ENCODE measurements at regions not wholly inside any gene's neighbourhood (a gene's known extent, or its start where the extent isn't known, plus 50 kb on each side); places are given as distances from the start of the nearest gene placed in this dataset.

DNA sequence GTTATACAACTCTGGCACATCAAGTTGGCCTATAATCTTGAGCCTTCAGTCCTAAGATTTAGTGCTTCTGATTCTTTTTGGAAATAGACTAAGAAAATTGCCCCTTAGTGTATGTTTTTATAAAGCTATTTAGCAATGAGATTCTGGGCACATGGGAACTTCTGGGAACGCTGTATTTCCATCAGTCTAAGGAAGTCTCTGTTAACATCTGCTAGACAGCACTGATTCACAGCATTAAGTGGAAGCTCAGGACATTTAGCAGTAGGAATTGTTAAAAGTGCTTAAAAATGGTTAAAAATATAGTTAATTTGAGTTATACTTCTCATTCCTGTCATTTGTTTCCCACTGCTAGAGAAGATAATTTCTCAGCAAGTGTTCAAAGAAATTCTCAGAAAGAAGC is 579.1 kb downstream of the SLC16A7 start:
- Histone ChIP-seq H3K27me3 (ENCODE audit: control insufficient read depth, insufficient read depth, low read length, poor library complexity, severe bottlenecking) (no peaks in the 10 kb centered on the region), H3K36me3 (ENCODE audit: control insufficient read depth, insufficient read depth, low read length) (no peaks in the 10 kb centered on the region), H3K4me1 (ENCODE audit: control insufficient read depth, insufficient read depth, low read length) (no peaks in the 10 kb centered on the region), H3K27ac (ENCODE audit: insufficient read depth, low read depth, low read length, poor library complexity, severe bottlenecking) (no peak overlapping the region), H3K4me3 (ENCODE audit: insufficient read depth, low read depth, low read length) (no peak overlapping the region), H3K9me3 (ENCODE audit: control insufficient read depth, low read length) (no peaks in the 10 kb centered on the region)
- 0% methylated on average over 1 of the region's 1 CpG for WGBS, 2 experiments

DNA sequence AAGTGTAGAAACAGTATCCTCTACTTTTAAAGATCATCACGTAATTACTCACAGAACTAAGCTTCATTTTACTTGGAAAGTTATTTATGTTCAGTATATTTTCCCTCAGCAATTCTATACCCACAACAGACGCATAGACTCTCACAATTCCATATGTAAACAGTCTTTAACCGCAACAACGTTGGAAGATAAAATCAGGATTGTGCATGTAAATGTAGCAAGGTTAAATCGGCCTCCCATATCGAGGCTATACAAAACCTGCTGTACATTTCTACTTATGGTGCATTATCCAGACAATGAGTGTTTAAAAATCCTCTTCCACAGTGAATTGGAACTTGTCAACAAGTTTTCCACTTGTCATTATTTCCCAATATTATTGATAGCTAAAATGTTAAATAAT is 581.1 kb downstream of the SLC16A7 start:
- WGBS, 2 experiments = 89 to 93% methylated on average over 5 to 6 of the region's 6 CpGs
- Histone ChIP-seq H3K27ac (ENCODE audit: insufficient read depth, low read depth, low read length, poor library complexity, severe bottlenecking) (no peak overlapping the region), H3K4me3 (ENCODE audit: insufficient read depth, low read depth, low read length) (no peak overlapping the region), H3K9me3 (ENCODE audit: control insufficient read depth, low read length) (no peaks in the 10 kb centered on the region), H3K27me3 (ENCODE audit: control insufficient read depth, insufficient read depth, low read length, poor library complexity, severe bottlenecking) (no peaks in the 10 kb centered on the region), H3K36me3 (ENCODE audit: control insufficient read depth, insufficient read depth, low read length) (no peaks in the 10 kb centered on the region), H3K4me1 (ENCODE audit: control insufficient read depth, insufficient read depth, low read length) (no peaks in the 10 kb centered on the region)

DNA sequence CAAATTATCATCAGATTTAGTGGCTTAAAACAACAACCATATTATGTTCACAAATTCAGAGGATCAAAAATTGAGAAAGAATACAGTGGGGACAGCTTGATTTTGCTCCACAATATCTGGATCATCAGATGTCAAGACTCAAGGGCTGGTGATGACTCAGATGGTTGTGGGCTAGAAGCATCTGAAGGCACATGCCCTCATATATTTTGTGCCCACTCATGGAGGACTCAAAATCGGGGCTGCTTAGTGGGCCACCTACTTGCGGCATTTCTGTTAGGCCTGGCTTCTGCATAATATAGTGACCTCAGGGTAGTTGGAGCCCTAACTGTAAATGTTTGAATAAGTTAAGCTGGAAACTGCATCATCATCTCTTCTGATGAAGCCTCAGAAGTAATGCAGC is 584.5 kb downstream of the SLC16A7 start:
- Histone ChIP-seq H3K4me3 (ENCODE audit: insufficient read depth, low read depth, low read length) (no peak overlapping the region), H3K4me1 (ENCODE audit: control insufficient read depth, insufficient read depth, low read length) (no peaks in the 10 kb centered on the region), H3K27me3 (ENCODE audit: control insufficient read depth, insufficient read depth, low read length, poor library complexity, severe bottlenecking) (no peaks in the 10 kb centered on the region), H3K9me3 (ENCODE audit: control insufficient read depth, low read length) (no peaks in the 10 kb centered on the region), H3K36me3 (ENCODE audit: control insufficient read depth, insufficient read depth, low read length) (no peaks in the 10 kb centered on the region), H3K27ac (ENCODE audit: insufficient read depth, low read depth, low read length, poor library complexity, severe bottlenecking) (no peak overlapping the region)
- WGBS, 2 experiments = 95 to 100% methylated on average over 2 of the region's 2 CpGs

DNA sequence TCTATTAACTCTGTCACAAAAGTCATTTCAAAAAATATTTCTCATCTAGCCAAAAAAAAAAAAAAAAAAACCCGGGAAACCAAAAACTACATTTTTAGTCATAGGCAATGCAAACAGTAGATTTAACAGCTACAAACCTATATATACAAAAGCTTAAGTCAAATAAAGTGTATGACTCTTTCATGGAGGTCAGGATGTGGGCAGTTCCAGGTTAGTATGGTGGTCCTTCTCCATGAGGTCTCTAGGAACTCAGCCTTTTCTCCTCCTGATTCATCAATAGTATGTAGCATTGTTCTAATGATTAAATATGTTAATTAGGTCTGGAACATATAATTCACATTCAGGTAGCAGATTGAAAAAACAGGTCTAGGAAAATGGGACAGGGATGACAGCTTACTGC is 586.5 kb downstream of the SLC16A7 start:
- H3K4me1 ChIP-seq (ENCODE audit: control insufficient read depth, insufficient read depth, low read length) = no peaks in the 10 kb centered on the region
- no CpG with 5 or more reads among the region's 1 CpG for WGBS, 2 experiments

DNA sequence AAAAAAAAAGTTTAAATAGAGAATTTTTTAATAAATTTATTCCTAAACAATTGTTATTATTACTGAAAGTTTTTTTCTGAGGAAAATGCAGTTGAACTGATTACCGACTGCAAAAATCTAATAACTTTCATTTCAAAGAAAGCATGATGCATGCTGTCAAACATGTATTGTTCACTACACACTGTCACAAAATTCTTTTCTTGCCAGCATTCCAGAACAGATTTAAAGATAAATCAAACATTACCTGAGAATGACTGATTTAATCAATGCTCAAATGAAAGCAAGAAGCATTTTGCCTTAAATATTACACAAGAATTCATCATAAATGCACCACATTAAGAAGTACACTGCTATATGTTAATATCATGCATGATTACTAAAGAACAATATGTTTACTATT is 588.3 kb downstream of the SLC16A7 start:
- Histone ChIP-seq H3K36me3 (ENCODE audit: control insufficient read depth, insufficient read depth, low read length) (no peaks in the 10 kb centered on the region), H3K4me3 (ENCODE audit: insufficient read depth, low read depth, low read length) (no peak overlapping the region), H3K27ac (ENCODE audit: insufficient read depth, low read depth, low read length, poor library complexity, severe bottlenecking) (no peak overlapping the region), H3K27me3 (ENCODE audit: control insufficient read depth, insufficient read depth, low read length, poor library complexity, severe bottlenecking) (no peaks in the 10 kb centered on the region), H3K4me1 (ENCODE audit: control insufficient read depth, insufficient read depth, low read length) (no peaks in the 10 kb centered on the region), H3K9me3 (ENCODE audit: control insufficient read depth, low read length) (no peaks in the 10 kb centered on the region)
- 88 to 94% methylated on average over 1 of the region's 1 CpG for WGBS, 2 experiments

More for the DNA sequence above, 586.5 kb downstream of the SLC16A7 start:
- no peaks in the 10 kb centered on the region for H3K27me3 ChIP-seq (ENCODE audit: control insufficient read depth, insufficient read depth, low read length, poor library complexity, severe bottlenecking)
- H3K36me3 ChIP-seq (ENCODE audit: control insufficient read depth, insufficient read depth, low read length) = no peaks in the 10 kb centered on the region
- H3K27ac ChIP-seq (ENCODE audit: insufficient read depth, low read depth, low read length, poor library complexity, severe bottlenecking) = no peak overlapping the region
- no peak overlapping the region for H3K4me3 ChIP-seq (ENCODE audit: insufficient read depth, low read depth, low read length)
- no peaks in the 10 kb centered on the region for H3K9me3 ChIP-seq (ENCODE audit: control insufficient read depth, low read length)

DNA sequence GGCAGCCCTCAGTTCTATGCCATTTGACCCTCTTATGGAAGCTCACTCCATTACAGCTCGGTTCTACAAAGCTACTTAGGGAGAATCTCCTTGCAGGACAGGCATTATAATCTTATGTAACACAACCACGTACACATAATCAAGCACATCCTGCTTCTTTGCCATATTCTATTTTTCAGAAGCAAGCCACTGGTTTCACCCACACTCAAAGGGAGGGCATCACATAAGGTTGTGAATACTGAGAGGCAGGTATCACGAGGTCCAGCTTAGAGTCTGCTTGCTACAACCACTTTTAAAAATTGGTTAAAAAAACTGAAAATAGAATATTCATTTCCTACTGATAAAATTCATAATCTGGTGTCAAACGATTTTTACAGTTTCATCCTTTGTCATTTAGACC is 589.2 kb downstream of the SLC16A7 start:
- H3K4me1 ChIP-seq (ENCODE audit: control insufficient read depth, insufficient read depth, low read length) = no peaks in the 10 kb centered on the region
- H3K9me3 ChIP-seq (ENCODE audit: control insufficient read depth, low read length) = no peaks in the 10 kb centered on the region
- WGBS, 2 experiments = 89 to 92% methylated on average over 3 to 4 of the region's 4 CpGs
- H3K27me3 ChIP-seq (ENCODE audit: control insufficient read depth, insufficient read depth, low read length, poor library complexity, severe bottlenecking) = no peaks in the 10 kb centered on the region
- no peaks in the 10 kb centered on the region for H3K36me3 ChIP-seq (ENCODE audit: control insufficient read depth, insufficient read depth, low read length)
- no peak overlapping the region for H3K27ac ChIP-seq (ENCODE audit: insufficient read depth, low read depth, low read length, poor library complexity, severe bottlenecking)
- H3K4me3 ChIP-seq (ENCODE audit: insufficient read depth, low read depth, low read length) = no peak overlapping the region

DNA sequence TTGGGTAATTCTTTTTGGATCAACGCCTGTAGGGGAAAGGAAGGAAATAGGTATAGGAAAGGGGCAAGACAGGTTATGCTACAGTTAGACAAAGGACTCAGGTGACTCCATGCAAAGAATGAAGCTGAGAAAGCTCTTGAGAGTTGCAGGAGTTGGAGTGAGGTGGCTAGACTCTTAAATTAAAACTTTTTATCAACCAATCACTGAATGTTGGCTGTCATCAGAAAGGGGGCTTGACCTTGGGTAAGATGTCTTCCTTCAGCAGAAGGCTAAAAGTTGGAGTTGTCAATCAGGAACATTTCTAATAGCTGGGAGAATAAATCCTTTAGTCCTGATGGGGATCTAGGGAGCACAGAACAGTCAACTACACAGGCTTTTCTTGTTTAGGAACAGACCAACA is 595.4 kb downstream of the SLC16A7 start:
- H3K36me3 ChIP-seq (ENCODE audit: control insufficient read depth, insufficient read depth, low read length) = no peaks in the 10 kb centered on the region
- WGBS, 2 experiments = 91 to 92% methylated on average over 1 of the region's 1 CpG
- no peaks in the 10 kb centered on the region for H3K4me1 ChIP-seq (ENCODE audit: control insufficient read depth, insufficient read depth, low read length)
- no peaks in the 10 kb centered on the region for H3K27me3 ChIP-seq (ENCODE audit: control insufficient read depth, insufficient read depth, low read length, poor library complexity, severe bottlenecking)
- H3K4me3 ChIP-seq (ENCODE audit: insufficient read depth, low read depth, low read length) = no peak overlapping the region
- no peaks in the 10 kb centered on the region for H3K9me3 ChIP-seq (ENCODE audit: control insufficient read depth, low read length)
- no peak overlapping the region for H3K27ac ChIP-seq (ENCODE audit: insufficient read depth, low read depth, low read length, poor library complexity, severe bottlenecking)

DNA sequence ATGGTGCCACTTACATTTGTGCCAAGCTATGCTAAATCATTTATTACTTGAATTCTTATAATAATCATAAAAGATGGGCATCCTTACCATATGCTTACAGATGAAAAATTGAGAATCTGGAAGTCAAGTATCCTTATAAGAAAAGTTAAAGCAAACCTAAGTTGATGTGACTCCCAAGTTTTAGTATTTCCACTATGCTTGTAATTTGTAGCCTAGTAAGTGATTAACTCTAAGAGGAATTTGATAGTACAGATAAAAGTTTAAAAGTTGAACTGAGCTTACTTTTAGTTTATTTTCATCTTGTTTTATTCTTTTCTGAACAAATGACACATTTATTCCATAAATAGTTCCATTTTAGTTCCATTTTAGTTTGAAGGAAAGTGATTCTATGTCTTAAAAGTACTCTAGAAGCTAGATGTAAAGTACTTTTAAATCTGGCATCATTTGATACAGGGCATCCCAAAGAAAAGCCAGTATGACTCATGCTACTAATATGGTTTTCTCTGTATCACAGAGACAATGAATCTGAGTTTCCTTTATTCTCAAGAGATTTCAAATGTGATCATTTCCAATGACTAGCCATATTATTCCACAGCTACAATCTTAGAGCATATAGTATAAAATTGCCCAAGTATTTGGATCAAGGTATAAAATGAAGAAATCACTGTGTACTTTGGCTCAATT is 596.0 kb downstream of the SLC16A7 start:
- Histone ChIP-seq H3K4me1 (ENCODE audit: control insufficient read depth, insufficient read depth, low read length) (no peaks in the 10 kb centered on the region), H3K36me3 (ENCODE audit: control insufficient read depth, insufficient read depth, low read length) (no peaks in the 10 kb centered on the region), H3K9me3 (ENCODE audit: control insufficient read depth, low read length) (no peaks in the 10 kb centered on the region), H3K4me3 (ENCODE audit: insufficient read depth, low read depth, low read length) (no peak overlapping the region), H3K27me3 (ENCODE audit: control insufficient read depth, insufficient read depth, low read length, poor library complexity, severe bottlenecking) (no peaks in the 10 kb centered on the region), H3K27ac (ENCODE audit: insufficient read depth, low read depth, low read length, poor library complexity, severe bottlenecking) (no peak overlapping the region)

DNA sequence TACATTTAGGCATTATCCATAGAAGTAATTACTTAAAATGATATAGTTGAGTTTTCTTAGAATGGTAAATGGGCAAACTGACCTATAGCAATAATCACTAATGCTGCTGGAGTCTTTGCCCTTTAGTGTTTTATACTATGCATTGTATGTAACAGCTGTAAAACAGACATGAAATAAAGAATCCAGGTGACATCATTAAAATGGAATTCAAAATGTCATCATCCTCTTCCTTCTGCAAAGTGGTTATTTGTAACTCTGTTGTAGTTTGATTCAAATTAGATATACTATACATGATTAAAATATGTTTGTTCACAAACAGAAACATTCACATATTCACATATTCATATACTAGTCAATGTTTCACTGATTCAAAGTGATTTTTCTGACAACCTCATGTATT is 598.8 kb downstream of the SLC16A7 start:
- H3K4me1 ChIP-seq (ENCODE audit: control insufficient read depth, insufficient read depth, low read length) = no peaks in the 10 kb centered on the region
- no peaks in the 10 kb centered on the region for H3K27me3 ChIP-seq (ENCODE audit: control insufficient read depth, insufficient read depth, low read length, poor library complexity, severe bottlenecking)
- H3K36me3 ChIP-seq (ENCODE audit: control insufficient read depth, insufficient read depth, low read length) = no peaks in the 10 kb centered on the region
- no peaks in the 10 kb centered on the region for H3K9me3 ChIP-seq (ENCODE audit: control insufficient read depth, low read length)
- H3K27ac ChIP-seq (ENCODE audit: insufficient read depth, low read depth, low read length, poor library complexity, severe bottlenecking) = no peak overlapping the region
- H3K4me3 ChIP-seq (ENCODE audit: insufficient read depth, low read depth, low read length) = no peak overlapping the region

DNA sequence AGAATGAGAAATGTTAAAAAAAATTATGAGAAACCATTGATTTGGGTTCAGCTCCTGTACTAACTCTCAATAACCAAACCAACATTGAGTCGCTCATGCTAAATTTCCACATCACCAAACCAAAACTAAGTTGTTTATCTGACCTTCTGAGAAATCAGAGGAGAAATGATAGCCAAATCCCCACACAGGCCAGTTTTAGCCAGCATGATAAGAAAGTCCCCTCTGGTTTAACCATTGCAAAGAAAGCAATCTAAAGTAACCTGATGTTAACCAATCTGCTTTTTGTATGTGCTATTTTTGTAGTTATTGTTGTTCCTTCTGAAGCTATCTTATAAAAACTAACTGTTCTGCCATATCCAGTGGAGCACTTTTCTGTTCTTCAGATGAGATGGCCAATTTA is 599.7 kb downstream of the SLC16A7 start:
- H3K27ac ChIP-seq (ENCODE audit: insufficient read depth, low read depth, low read length, poor library complexity, severe bottlenecking) = no peak overlapping the region
- no peaks in the 10 kb centered on the region for H3K4me1 ChIP-seq (ENCODE audit: control insufficient read depth, insufficient read depth, low read length)
- no peaks in the 10 kb centered on the region for H3K9me3 ChIP-seq (ENCODE audit: control insufficient read depth, low read length)
- 93 to 94% methylated on average over 1 of the region's 1 CpG for WGBS, 2 experiments
- H3K36me3 ChIP-seq (ENCODE audit: control insufficient read depth, insufficient read depth, low read length) = no peaks in the 10 kb centered on the region
- H3K27me3 ChIP-seq (ENCODE audit: control insufficient read depth, insufficient read depth, low read length, poor library complexity, severe bottlenecking) = no peaks in the 10 kb centered on the region
- H3K4me3 ChIP-seq (ENCODE audit: insufficient read depth, low read depth, low read length) = no peak overlapping the region

DNA sequence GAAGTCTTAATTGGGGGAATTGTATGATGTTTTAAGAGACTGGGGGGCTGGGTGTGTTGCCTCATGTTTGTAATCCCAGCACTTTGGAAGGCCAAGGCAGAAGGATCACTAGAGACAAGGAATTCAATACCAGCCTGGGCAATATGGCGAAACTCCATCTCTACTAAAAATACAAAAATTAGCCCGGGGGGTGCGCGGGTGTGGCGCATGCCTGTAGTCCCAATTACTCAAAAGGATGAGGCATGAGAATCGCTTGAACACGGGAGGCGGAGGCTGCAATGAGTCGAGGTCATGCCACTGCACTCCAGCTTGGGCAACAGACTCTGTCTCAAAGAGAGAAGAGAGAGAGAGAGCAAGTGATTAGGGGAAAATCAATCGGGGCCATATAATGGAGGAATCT is 600.5 kb downstream of the SLC16A7 start:
- H3K27ac ChIP-seq (ENCODE audit: insufficient read depth, low read depth, low read length, poor library complexity, severe bottlenecking) = no peak overlapping the region
- H3K9me3 ChIP-seq (ENCODE audit: control insufficient read depth, low read length) = no peaks in the 10 kb centered on the region
- H3K4me1 ChIP-seq (ENCODE audit: control insufficient read depth, insufficient read depth, low read length) = no peaks in the 10 kb centered on the region
- no peaks in the 10 kb centered on the region for H3K36me3 ChIP-seq (ENCODE audit: control insufficient read depth, insufficient read depth, low read length)
- 89 to 95% methylated on average over 10 of the region's 10 CpGs for WGBS, 2 experiments
- no peak overlapping the region for H3K4me3 ChIP-seq (ENCODE audit: insufficient read depth, low read depth, low read length)
- H3K27me3 ChIP-seq (ENCODE audit: control insufficient read depth, insufficient read depth, low read length, poor library complexity, severe bottlenecking) = no peaks in the 10 kb centered on the region

Measured in ectodermal cell (in vitro differentiated cells).